GM12874 (cell line): ENCODE measurements at regions not wholly inside any gene's neighbourhood (a gene's known extent, or its start where the extent isn't known, plus 50 kb on each side); places are given as distances from the start of the nearest gene placed in this dataset.

Experiments
- CTCF ChIP-seq: IDR thresholded peaks from 2 replicates; pipeline ENCODE4 v1.5.1; 2011; ENCODE audit warnings: low read depth, mild to moderate bottlenecking, control low read depth, low read length, moderate library complexity; ENCODE audit not compliant: insufficient read depth

GRCh38 chr13:62631619-62632018 lies 1216.0 kb upstream of the PCDH20 start:
- TF ChIP-seq CTCF, result no peak

- no peak for TF ChIP-seq CTCF
Observed at GRCh38 chr13:62631124-62631523, 1215.5 kb upstream of the PCDH20 start.

DNA sequence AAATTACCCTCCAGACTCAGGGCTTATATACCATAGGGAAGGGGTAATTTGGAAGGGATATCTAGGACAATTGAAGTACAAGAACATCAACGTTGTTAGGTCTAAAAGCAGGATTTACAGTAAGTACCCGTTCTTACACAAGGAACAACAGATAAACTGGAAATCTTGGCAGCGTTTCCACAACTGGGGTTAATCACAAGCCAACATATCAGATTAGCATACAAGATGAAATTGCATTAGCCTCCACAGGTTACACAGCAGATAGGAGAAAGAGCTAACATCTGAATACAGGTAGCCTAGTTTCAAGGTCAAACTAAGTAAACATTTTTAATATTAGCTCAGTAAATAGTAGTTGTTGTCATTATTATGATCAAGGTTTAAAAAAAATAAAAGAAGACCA lies 1214.0 kb upstream of the PCDH20 start:
- TF ChIP-seq CTCF, result no peak

GRCh38 chr13:62627226-62627625 lies 1211.6 kb upstream of the PCDH20 start:
- TF ChIP-seq CTCF, result no peak

DNA sequence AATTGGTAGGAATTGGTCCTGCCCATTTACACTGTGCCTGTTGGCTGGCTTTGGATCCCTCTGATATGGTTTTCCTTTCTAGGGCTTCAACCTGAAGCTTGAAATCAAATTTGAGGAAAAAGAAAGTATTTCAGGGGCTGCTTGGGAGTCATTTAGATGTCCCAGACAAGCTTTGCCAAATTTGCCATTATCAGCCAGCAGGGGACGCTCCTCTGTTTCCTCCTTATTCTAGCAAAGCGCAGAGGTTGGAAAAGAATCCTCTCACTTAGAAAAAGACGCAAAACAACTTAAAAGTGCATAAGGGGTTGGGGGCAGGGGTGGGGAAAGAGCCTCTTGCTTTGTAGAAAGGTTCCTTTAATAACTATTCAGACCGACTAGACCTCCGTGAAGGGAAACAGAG lies 1211.1 kb upstream of the PCDH20 start:
- TF ChIP-seq CTCF, result peak; percentile 66

DNA sequence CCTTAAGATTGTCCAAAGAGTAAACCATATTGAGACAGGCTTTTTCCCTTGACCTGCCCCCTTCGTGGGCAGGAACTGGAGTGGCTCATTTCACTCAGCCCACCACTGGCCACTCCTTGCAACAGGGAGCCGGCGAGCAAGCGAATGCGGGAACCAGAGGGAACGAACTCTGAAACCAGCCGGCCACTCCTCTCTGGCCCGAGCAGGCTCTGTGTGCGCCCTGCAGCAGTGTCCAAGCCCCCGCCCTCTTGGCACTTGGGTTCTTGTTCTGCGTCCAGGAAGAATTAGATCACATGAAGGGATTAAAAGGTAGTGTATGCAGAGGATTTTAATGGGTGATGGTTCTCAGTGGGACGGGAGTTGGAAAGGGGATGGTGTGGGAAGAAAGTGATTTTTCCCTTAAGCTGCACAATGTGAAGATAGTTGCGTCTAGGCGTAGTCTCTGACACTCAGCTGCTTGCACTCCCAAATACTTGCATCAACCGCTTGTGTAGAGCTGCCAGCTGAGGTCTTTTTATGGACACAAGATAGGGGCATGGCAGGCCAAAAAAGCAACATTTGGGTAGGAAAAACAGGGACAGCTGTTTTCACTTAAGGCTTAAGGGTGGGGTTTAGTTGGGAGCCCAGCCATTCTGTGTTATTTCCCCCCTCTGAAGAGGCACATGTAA lies 1209.7 kb upstream of the PCDH20 start:
- no peak for TF ChIP-seq CTCF

DNA sequence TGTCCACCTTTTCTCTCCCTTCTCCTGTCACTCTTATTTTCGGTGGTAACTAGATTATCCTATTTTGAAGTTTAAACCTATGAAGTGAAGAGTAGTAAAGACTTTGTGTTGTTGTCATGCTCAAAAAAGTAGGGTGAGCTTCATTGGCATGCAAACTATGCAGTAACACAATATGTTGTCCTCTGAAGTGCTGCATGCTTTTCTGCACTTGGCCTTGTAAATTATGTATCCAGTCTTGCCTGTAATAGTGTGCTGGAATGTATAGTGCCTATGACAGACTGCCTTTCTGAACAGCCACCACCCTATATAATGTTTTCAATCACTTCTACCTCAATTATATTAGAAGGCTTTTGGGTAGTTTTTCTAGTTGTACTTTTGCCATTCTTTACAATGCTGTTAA lies 1198.2 kb upstream of the PCDH20 start:
- TF ChIP-seq CTCF, result no peak
